Lower leg skin (tissue), 4 donors: ENCODE measurements at regions not wholly inside any gene's neighbourhood (a gene's known extent, or its start where the extent isn't known, plus 50 kb on each side); places are given as distances from the start of the nearest gene placed in this dataset.

Experiments used
- DNase-seq, 2 donors: peaks; one replicate each; pipeline ENCODE4 v3.0.0-alpha.2; 2019; ENCODE audit warnings: low spot score in 2 of 2
- H3K4me3 ChIP-seq: fragments of 200-600 bp; sonication (generic); 2 replicates; pipeline ENCODE4 v1.5.1; 2017; ENCODE audit warnings: mild to moderate bottlenecking, low read depth; ENCODE audit not compliant: poor library complexity, severe bottlenecking
- CTCF ChIP-seq, 3 donors: fragments of 450-650 bp; IDR thresholded peaks; one replicate each; pipeline ENCODE4 v1.5.1; 2016; ENCODE audit warnings: antibody characterized with exemption in 3 of 3, mild to moderate bottlenecking in 3 of 3, moderate library complexity in 2 of 3
- POLR2A ChIP-seq, 2 donors: fragments of 450-650 bp; IDR thresholded peaks; one replicate each; pipeline ENCODE4 v1.6.1; 2016 to 2017; ENCODE audit warnings: antibody characterized with exemption in 2 of 2, mild to moderate bottlenecking in 1 of 2, moderate library complexity in 1 of 2
- WGBS, 2 donors: methylation state at CpG; one replicate each; pipeline ENCODE4 v1.1.5; 2018; 5-methylcytosine and 5-hydroxymethylcytosine counted together
- intact Hi-C: fragments of 100-400 bp; cut with DNase I; formaldehyde crosslinking; loops from one replicate; pipeline ENCODE4 v1.15.0; 2023; ENCODE audit warnings: low total_unique reads

DNA sequence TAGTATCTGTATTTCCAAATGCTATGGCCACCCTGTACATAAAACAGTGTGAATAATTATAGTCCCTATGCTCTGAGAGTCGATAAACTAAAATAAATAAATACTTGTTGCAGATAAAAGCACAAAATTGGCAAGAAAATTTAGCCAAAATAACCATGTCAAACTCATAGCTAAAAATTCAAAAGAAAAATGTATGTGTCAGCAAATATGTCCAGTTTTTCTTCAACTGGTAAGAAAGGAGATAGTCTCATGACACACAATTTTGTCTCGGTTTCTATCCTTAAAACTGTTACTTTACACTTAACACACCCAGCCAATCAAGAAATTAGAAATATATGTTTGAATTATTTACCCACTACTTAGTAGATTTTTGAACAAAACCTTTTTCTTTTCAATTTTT lies 145.6 kb upstream of the FSCB start:
- intact Hi-C loops, result no loop called here
- DNase-seq, result no peak

GRCh38 chr14:44649061-44649460 lies 142.0 kb upstream of the FSCB start:
- H3K4me3 ChIP-seq, result no peak overlapping the region
- intact Hi-C loops, result no loop called here
- WGBS, 2 donors, result 69 to 71% methylated on average over 1 of the region's 1 CpG
- no peak for DNase-seq
- TF ChIP-seq CTCF (IDR thresholded peaks at IDR 0.05), result no peak
- no peak for TF ChIP-seq POLR2A (IDR thresholded peaks at IDR 0.05)

More for the DNA sequence above, 145.6 kb upstream of the FSCB start:
- H3K4me3 ChIP-seq, result no peak overlapping the region
- TF ChIP-seq CTCF (IDR thresholded peaks at IDR 0.05) (no peak), POLR2A (IDR thresholded peaks at IDR 0.05) (no peak)
- 65 to 76% methylated on average over 2 of the region's 2 CpGs for WGBS, 2 donors

DNA sequence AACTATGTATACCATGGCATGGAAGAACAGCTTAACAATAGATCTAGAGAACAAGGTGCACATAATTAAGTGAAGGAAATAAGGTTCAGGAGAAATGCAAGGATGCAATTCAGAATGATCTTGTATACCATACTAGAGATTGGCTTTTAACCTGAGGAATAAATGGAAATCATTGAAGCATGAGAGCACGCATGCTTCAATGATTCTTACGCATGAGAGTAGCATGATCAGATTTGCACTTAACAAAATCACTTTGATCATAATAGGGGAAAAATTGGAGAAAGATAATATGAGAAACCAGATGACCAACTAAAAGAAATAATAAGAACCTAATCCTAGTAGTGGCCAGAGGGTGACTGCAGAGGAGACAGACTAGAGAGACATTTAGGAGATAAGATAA lies 133.3 kb upstream of the FSCB start:
- intact Hi-C loops, result no loop called here
- DNase-seq, result no peak
- H3K4me3 ChIP-seq, result no peak overlapping the region
- WGBS, 2 donors, result 93 to 95% methylated on average over 2 of the region's 2 CpGs
- TF ChIP-seq CTCF (IDR thresholded peaks at IDR 0.05) (no peak), POLR2A (IDR thresholded peaks at IDR 0.05) (no peak)

GRCh38 chr14:44639781-44640385 lies 132.8 kb upstream of the FSCB start:
- intact Hi-C loops, result no loop called here
- DNase-seq, result no peak
- no peak overlapping the region for H3K4me3 ChIP-seq
- TF ChIP-seq CTCF (IDR thresholded peaks at IDR 0.05) (no peak), POLR2A (IDR thresholded peaks at IDR 0.05) (no peak)
- 54 to 56% methylated on average over 5 of the region's 5 CpGs for WGBS, 2 donors

DNA sequence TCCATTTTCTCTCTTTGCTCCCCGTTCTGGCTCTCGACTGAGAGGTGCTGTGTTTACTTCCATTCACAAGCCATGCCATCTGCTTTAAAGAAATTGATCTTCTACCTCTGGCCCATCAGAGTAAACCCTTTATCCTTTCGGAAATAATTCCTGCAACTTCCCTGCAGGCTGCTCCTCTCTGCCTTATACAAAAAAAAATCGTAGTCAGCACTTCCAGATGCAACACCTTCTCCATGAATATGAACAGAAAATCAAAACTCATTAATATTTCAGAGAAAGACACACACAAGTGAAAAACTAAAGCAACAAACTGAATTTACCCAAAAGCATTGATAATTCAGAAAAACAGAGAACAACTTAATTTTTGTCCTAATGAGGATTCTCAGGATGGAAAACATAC lies 127.6 kb upstream of the FSCB start:
- WGBS, 2 donors, result 73 to 81% methylated on average over 4 of the region's 4 CpGs
- intact Hi-C loops, result no loop called here

More for the DNA sequence above, 127.6 kb upstream of the FSCB start:
- no peak for DNase-seq
- no peak overlapping the region for H3K4me3 ChIP-seq
- no peak for TF ChIP-seq CTCF (IDR thresholded peaks at IDR 0.05)
- TF ChIP-seq POLR2A (IDR thresholded peaks at IDR 0.05), result no peak
